ENCODE measurements at regions not wholly inside any gene's neighbourhood (a gene's known extent, or its start where the extent isn't known, plus 50 kb on each side); places are given as distances from the start of the nearest gene placed in this dataset.

DNA sequence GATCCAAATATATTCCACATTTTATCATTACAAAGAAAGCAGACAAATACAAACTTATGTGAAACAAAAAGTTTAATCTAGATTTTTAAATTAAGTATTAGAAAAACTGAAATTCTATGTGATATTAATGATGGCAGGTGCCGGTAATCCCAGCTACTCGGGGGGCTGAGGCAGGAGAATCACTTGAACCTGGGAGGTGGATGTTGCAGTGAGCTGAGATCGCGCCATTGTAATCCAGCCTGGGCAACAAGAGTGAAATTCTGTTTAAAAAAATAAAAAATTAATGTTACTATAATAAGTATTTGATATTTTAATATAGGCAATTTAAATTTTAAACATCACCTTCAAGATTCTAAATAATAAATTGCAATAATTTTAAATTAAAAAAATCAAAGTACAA, 400.6 kb downstream of the PABPC4L start:
- TF ChIP-seq, protein P1, sequence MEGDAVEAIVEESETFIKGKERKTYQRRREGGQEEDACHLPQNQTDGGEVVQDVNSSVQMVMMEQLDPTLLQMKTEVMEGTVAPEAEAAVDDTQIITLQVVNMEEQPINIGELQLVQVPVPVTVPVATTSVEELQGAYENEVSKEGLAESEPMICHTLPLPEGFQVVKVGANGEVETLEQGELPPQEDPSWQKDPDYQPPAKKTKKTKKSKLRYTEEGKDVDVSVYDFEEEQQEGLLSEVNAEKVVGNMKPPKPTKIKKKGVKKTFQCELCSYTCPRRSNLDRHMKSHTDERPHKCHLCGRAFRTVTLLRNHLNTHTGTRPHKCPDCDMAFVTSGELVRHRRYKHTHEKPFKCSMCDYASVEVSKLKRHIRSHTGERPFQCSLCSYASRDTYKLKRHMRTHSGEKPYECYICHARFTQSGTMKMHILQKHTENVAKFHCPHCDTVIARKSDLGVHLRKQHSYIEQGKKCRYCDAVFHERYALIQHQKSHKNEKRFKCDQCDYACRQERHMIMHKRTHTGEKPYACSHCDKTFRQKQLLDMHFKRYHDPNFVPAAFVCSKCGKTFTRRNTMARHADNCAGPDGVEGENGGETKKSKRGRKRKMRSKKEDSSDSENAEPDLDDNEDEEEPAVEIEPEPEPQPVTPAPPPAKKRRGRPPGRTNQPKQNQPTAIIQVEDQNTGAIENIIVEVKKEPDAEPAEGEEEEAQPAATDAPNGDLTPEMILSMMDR (IDR thresholded peaks at IDR 0.05; ENCODE audit: extremely low read depth in 1 of 2, insufficient read depth in 1 of 2, low read depth in 1 of 2, low read length in 2 of 2): no peak
- TF ChIP-seq POLR2A (IDR thresholded peaks at IDR 0.05; ENCODE audit: low read depth, low read length): no peak
